Ureter (tissue), 1 donor: ENCODE measurements at regions not wholly inside any gene's neighbourhood (a gene's known extent, or its start where the extent isn't known, plus 50 kb on each side); places are given as distances from the start of the nearest gene placed in this dataset.

Source experiments
- DNase-seq: peaks from one replicate; pipeline ENCODE4 v3.0.0-alpha.2; 2020; ENCODE audit warnings: low spot score
- donor health status: DM: yes; HTN: yes; CAD: no.

DNA sequence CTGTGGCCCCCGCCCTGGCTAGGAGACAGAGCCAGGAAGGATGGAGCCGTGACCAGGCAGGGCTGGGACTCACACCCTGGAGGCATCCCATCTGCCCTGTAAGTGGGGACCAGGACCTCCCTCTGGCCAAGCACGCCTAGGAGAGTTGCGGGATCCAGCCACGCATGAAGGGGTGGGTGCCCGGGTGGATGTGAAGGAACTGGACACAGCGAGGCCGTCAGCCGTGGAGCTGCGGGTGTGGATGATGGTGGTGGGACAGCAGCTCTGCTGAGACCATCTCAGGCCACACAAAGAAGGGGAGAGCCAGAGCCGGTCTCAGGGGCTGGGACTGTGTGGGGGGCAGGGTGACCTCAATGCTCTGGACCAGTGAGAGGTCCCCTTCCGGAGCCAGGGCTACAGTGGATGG, 746.4 kb downstream of the BRD1 start:
- DNase-seq: no peak

DNA sequence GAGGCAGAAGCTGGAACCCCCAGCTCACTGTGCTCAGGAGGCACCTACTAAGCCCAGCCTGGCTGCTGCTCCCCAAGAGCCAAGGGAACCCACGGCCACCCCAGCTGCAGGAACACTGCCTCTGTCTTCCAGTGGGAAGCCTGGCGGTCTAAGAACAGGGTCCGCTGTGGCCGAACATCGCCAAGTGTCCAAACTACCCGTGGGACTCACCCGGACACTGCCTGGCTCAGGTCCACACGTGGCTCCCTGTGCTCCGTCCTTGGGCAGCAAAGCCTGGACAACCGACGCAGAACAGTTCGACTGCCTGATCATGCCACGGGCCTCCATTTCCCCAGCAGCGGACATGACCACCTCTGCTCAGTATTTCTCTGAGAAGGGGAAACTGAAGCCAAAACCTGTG, 747.0 kb downstream of the BRD1 start:
- DNase-seq: no peak

DNA sequence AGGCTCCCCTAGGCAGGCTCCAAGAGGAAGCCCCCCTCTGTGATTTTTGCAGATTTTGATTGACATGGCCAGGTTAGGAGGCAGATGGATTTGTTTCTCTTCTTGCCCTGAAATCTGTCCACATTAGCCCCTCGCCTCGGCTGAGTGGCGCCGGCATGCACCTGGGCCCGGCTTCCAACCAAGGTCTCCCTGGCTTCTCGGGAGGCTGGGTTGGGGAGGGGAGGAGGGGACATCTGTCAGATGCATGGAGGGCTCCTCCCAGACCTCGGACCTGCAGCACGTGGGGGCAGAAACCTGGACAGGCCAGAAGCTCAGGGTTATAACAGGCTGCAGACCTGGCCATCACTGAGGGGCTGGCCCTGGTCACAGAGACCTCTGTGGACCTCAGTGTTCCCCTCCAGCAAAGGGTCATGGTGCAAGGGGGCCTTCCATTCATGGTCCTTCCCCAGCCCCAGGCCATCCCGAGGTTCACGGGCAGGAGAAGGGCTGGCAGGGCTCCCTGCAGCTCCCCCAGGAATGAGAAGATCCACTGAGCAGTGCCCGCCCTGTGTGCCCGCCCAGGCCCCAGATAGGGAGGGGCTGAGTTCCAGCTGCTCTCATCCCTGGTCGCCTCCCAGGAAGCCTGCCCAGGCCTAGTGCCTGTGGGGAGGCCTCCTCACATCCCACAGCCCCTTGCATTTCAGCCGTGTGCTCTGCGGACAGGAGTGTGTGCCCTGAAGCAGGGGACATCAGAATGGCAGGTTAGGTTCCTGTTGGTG, 747.8 kb downstream of the BRD1 start:
- DNase-seq: no peak

DNA sequence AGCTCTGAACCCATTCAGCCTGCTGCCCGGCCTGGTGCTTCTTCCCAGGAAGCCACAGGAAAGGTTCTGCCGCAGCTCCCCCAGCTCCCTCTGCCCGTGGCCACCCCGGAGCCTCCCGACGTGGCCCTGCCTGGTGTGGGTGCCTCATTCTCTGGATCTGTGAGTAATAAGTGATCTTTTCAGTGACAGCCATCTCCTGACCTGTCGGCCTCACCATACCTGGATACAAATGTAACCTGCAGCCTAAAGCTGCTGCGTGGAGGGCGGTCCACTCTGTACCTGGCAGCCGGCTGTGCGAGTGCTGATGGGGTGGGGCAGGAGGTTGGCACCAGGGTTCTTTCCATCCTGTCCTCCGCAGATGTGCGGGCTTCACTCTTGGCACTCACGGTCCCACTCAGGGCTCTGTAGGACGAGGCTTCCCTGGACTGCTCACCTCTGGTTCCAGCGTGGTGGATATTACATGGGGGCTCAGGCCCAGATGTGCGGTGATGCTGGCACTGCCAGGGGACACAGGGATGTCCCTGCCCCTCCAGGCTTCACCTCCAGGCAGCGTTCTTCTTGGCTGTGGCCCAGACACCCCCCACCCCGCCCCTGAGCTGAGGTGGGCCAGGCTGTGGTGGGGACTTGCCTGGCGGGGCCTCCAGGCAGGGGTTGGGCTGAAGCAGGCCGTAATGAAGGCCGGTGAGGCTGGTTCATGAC, 748.5 kb downstream of the BRD1 start:
- DNase-seq: no peak

DNA sequence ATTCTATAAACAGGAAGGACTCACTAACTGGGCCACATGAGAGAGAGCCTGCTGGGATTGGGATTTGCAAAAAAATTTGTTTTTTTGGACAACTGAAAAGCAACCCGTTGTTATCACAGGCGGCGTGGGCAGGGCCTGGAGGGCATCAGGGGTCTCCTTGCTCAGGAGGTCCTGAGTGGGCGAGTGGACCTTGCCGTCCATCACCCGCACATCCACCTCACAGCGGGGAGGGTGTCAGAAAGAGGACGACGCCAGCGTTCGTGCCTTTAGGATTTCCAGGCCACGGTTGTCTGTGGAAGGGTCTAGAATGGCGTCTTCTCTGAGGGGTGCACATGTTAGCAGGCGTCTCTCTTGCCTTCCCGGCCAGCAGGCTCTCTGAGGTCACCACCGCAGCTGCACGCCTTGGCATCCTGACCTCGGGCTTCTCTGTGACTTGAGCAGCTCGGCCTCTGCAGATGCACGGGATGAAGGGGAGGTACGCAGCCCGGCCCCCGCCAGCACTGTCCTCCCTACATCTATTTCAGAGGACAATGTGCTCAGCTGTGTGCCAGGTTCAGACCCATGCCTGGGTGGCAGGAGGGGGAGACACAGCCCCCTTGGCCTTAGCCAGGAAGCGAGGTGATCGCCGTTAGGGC, 749.5 kb downstream of the BRD1 start:
- DNase-seq: no peak

DNA sequence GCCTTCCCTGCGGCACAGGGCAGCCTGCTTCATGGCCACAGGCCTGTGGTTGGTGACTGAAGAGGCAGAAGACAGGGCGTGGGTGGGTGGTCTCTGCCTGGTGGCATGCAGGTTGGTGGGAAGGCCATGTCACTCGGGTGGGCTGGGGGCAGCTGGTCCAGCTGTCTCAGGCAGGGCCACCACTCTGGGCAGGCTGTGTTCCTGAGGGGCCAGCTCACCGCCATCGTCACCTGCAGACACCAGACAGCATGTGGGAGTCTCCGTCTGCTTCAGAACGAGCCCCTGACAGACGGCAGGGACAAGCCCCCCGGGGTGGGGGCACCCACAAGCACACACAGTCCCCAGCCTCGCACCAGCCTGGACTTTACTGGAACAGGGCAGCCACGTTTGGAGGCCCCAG, 750.1 kb downstream of the BRD1 start:
- DNase-seq: no peak

DNA sequence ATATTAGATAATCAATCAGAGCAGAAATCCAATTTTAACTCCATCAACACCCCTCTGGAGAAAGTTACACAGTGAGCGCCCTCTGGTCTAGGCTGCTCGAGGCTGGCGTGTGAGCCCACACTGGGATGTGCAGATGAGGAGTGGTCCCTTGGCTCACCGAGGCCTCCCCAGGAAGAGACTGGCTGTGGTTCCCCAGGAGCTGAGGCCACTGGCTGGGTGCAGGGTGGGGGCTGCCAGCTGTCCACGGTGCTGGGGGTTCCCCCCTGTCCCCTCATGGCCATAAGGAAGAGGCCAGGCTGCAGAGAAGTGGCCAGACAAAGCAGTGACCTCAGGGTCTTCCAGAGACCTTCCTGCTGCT, 750.7 kb downstream of the BRD1 start:
- no peak for DNase-seq

DNA sequence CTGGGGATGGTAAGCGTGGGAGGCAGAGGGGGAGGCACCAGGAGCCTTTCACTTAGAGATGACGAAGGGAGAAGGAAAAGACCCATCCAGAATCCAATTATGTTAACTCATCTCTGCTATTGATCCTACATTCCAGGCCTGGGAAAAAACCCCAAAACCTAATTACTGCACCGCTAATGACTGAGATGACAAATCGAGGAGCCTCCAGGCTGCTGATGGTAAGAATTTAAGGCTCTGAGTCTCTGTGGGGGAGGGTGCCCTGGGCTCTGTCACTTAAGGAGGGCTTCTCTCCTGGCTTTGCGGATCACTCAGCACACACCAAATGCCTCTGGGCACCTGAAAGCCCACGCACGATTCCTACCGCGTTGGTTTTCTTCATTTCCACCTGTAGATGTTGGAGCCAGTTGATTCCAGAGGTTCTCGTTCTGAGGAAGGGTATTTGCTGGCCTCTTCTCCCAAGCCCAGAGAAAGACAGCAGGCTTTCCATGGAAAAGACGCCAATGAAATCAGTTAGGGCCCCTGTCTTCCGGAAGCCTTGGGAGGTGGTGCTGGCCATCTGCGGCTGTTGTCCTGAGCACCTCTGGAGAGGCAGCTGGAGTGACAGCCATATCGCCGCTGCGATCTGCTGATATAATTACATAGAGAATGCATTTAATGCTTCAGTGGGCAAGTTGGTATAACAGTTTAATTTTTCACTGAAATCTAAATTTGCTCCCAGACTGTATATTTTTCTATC, 751.2 kb downstream of the BRD1 start:
- DNase-seq: no peak

DNA sequence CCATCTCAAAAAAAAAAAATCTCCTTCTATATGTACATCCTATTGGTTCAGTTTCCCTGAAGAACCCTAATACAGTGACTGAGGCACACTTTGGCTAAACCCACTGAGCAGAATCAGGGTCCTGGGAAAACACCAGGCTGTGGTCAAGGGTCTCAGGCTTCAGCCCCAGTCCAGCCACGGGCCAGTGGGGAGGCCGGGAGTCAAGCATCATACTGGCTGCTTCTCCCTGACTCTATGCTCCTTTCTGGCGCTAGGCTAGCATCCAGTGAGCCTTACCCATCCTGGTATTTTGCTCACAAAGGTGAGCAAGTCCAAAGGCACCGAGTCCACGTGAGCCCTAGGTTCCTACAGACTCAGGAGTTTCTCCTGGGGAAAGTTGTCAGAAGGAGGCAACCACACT, 752.5 kb downstream of the BRD1 start:
- DNase-seq: no peak

DNA sequence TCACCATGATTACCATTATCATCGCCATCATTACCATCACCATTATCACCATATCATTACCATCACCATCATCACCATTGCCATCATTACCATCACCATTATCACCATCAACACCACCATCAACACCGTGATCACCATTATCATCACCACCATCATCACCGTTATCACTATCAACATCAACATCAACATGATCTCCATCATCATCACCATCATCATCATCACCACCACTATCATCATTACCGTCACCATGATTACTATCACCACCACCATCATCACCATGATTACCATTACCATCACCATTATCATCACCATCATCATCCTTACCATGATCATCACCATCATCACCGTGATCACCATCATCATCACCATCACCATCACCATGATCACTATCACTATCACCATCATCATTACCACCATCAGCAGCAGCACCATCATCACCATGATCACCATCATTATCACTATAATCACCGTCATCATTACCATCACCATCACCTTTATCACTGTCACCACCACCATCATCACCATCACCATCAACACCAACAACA, 753.7 kb downstream of the BRD1 start:
- DNase-seq: no peak

DNA sequence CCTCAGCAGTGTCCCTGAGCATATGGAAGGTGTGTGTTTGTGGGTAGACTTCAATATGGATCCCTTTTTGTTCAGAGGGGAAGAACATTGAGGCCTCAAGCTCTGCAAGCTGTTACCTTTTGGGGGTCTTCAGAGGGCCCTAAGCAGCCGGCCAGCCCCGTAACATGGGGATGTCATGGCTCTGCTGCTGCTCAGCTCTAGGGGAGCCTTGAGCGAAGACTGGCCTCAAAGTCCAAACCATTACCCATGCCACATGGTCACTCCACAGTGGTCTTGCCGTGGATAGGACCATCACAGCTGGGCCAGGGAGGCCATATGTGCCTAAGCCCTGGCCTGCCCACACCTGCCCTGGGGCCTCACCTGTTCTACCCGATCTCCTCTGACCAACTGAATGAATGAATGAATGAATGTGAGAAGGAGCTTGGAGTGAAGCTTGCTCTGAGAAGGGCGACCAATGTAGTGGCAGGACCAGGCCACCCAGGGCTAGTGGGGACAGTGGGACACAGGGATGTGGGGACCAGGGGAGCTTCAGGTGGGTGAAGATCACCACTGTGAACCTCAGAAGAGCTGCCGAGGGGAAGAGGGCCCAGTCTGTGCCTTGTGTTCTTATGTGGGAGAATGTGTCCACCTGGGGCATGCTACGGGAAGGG, 754.6 kb downstream of the BRD1 start:
- DNase-seq: no peak

DNA sequence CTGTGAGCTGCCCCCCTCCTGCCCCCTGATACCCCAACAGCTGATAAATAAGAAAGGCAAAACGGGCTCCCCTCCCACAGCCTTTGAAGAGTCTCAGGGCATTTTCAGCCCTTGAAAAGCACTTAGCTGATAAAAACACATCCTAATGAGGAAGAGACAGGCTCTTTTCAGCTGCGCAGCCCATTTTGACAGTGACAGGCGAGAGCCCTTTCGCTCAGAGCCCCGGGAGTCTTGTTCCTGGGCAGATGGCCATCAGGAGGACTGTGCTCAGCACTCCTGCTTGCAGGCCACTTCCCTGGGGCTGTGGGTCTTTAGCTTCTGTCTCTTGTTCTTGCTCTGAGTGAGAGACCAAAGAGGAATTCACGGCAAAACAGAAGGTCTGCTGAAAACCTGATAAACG, 757.2 kb downstream of the BRD1 start:
- DNase-seq: no peak

DNA sequence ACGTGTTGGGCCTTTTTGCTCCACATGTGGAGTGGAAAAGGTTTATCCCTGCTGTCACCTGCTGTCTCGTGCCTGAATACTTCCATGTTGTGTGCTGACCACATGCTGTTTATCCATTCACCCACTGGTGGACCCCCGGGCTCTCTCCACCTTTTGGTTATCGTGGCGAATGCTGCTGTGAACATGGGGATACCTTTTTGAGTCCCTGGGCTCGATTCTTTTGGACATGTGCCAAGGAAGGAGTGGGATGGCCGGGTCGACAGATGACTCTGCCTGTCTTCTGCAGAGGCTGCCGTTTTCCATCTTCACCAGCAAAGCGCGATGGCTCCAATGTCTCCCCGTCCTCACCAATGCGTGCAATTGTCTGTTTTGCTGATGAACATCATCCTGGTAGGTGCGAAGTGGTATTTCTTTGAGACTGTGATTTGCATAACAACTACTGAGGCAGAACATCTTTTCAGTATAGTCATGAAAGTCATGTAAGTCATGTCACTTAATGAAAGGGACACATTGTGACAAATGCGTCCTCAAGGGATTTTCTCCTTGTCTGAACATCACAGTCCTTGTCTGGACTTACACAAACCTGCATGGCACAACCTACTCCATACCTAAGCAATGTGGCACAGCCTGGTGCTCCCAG, 758.7 kb downstream of the BRD1 start:
- DNase-seq: no peak

DNA sequence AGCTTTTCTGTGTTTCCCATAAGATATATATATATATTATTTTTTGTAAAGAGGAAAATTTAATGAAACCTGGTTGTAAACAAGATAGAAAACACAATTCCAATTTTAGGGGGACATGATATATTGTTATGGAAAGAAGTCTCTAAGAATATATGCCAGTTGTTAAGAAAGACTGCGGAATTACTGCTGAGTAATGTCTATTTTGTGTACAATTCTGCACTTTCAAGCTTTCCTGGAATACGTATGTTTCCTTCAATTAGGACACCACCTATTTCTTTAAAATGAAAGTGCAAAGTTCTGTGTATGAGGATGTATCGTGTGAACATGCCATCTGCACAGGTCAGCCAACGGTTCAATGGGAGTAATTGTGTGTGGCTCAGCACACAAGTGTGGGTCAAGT, 760.2 kb downstream of the BRD1 start:
- DNase-seq: no peak

DNA sequence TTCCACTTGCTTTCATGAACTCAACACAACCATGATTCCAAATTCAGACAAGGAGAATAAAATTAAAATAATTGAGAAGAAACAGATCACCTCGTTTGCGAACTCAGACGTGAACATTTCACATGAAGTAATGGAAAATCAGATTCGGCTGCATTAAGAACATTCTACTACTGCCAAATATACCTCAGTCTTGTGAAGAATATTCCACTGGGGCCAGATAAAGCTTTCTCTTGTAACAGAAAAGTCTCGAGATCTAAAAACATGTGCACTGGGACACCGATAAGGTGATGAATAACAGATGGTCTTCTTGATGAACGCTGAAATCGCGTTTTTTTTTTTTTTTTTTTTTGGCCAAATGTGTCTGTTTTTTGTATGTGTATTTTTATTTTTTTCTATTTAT, 761.1 kb downstream of the BRD1 start:
- no peak for DNase-seq

DNA sequence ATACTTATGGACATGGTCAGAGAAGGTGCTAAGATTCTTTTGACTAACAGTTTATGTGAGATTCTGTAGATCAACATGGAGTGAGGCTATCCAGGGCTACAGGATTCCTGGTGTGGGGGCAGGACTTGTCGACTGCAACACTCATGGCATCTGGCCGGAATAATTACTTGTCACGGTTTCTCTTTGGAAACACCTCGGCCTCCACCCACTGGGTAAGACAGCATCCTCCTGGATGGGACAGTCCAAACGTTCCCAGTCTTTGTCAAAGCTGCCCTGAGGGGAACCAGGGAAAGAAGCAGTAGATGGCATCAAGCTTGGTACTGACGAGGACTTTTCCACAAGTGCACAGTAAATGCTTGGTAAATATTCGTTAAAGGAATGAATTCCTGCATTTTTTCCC, 762.8 kb downstream of the BRD1 start:
- no peak for DNase-seq

DNA sequence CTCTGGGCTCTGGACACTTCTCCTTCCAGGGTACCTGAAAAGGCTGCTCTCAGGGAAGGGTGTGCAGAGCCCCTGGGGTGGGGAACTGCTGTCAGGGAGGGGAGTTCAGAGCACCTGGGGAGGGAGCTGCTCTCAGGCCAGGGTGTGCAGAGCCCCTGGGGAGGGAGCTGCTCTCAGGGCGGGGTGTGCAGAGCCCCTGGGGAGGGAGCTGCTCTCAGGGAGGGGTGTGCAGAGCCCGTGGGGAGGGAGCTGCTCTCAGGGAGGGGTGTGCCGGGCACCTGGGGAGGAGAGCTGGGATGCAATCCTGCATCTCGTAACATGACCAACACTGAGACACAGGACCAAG, 764.2 kb downstream of the BRD1 start:
- DNase-seq: no peak

DNA sequence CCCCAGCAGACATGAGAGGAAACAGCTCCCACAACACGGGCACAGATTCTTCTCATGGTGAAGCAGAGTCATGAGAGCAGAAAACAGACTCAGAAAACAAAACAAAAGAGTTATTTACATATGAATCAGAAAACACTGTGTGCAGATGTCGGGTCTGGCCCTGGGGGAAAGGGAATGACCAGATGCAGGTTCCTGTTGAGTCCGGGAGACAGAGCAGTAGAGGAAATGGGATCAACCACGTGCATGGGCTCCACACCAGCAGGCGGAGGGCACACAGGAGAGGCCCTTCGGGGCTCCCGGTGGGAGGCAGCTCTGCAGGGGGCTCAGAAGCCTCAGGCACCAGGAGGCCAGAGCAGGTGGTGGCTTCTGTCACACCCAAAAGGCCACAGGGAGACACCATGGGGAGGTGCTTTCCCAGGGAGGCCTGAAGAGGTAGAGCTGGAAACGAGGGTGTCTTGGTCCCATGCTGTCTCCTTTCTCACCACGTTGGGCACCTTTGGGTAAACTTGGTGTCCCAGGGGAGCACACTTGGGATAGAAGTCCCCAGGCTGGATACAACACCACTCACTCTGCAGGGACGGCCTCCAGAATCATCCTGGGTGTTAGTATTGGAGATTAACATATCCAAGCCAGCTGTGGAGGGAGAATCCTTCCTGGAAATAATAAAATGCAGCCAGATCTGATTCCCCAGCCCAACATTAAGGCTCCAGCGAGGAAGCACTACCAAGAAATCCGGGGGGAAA, 764.7 kb downstream of the BRD1 start:
- no peak for DNase-seq

DNA sequence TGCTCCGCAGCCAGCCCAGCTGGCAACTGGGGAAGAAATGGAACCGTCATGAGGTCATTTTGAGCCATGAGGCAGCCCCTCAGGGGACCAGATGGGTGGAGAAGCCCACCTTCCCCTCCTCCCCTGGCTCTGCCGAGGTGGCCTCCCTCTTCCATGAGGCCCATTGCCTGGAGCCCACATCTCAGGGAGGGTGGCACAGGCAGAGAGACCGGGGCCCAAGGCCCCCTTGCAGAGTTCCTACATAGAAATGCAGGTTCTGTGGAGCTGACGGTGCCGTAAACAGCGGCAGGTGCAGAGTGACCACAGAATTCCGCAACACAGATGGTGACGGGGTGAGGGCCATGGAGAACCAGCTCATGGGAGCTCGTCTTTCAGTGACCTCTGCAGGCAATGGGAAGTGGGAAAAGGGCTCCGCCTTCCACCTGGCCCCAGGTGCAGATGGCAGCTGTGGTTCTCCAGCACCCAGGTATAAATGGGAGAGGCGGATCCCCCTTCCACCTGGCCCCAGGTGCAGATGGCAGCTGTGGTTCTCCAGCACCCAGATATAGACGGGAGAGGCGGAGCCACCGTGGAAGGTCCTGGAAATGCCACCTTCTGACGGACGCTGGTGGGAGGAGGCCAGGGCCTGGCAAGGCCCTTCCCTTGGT, 765.4 kb downstream of the BRD1 start:
- no peak for DNase-seq

DNA sequence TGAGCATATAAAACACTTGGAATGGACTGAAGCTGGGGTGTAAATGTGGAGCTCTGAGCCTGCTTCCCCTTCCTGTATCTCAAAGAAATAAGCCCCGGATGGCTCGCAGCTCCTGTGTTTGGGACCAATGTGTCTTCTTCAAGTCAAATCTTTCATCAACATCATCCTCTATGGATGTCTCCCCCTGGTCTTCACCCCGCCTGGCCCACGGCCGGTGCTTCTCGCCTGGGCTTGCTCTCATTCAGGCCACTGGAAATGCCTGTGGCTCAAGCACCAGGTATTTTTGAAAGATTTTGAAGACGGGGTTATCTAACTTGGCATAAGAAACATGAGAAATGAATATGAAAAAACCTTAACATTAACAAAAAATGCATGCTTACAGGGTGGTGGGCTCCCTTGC, 769.8 kb downstream of the BRD1 start:
- DNase-seq: no peak
